Adrenal gland (tissue), 9 donors: ENCODE measurements at regions not wholly inside any gene's neighbourhood (a gene's known extent, or its start where the extent isn't known, plus 50 kb on each side); places are given as distances from the start of the nearest gene placed in this dataset.

Experiments used
- DNase-seq, 7 donors: peaks; one replicate each; pipeline ENCODE4 v3.0.0-alpha.2; 2019 to 2020
- H3K27ac ChIP-seq, 5 donors: fragments of 200-600 bp; sonication (generic) in 4 of 5; 1 replicate in 3 of 5; 2 replicates in 2 of 5; pipeline versions ENCODE4 v1.5.1 to v1.8.0; 2016 to 2020; ENCODE audit warnings: mild to moderate bottlenecking in 1 of 5
- H3K27me3 ChIP-seq: fragments of 200-600 bp; 2 replicates; pipeline ENCODE4 v1.8.0; 2021
- H3K36me3 ChIP-seq, 2 donors: fragments of 200-600 bp; replicated peaks in 1 of 2; 1 replicate in 1 of 2; 2 replicates in 1 of 2; pipeline versions ENCODE4 v1.5.1 to v1.8.0; 2018 to 2022
- H3K4me1 ChIP-seq, 2 donors: fragments of 200-600 bp; replicated peaks in 1 of 2; 1 replicate in 1 of 2; 2 replicates in 1 of 2; pipeline versions ENCODE4 v1.5.1 to v1.8.0; 2018 to 2021
- H3K4me3 ChIP-seq, 4 donors: fragments of 200-600 bp; sonication (generic) in 3 of 4; one replicate each; pipeline ENCODE4 v1.5.1; 2016 to 2018
- H3K9me3 ChIP-seq, 3 donors: fragments of 200-600 bp; sonication (generic) in 1 of 3; replicated peaks in 1 of 3; 1 replicate in 2 of 3; 2 replicates in 1 of 3; pipeline versions ENCODE4 v1.5.1 to v1.8.0; 2016 to 2021
- POLR2A ChIP-seq, 2 donors: fragments of 450-650 bp; IDR thresholded peaks; one replicate each; pipeline ENCODE4 v1.6.1; 2017; ENCODE audit warnings: antibody characterized with exemption in 2 of 2, mild to moderate bottlenecking in 2 of 2, moderate library complexity in 1 of 2
- WGBS, 4 donors: extraction: QIAGEN DNeasy Blood & Tissue Kit in 2 of 4; methylation state at CpG; one replicate each; pipeline versions ENCODE4 v1.1.5 to v1.1.7; 2013 to 2017; 5-methylcytosine and 5-hydroxymethylcytosine counted together
- intact Hi-C, 2 donors: fragments of 100-400 bp; cut with DNase I; formaldehyde crosslinking; loops; one replicate each; pipeline versions ENCODE4 v1.14.1 to v1.15.0; 2022 to 2023
- TF ChIP-seq, protein P1 (sequence below), 6 experiments: fragments of 450-650 bp in 4 of 6; fragments of 200-600 bp in 2 of 6; sonication (generic) in 1 of 6; IDR thresholded peaks; 1 replicate in 5 of 6; 2 replicates in 1 of 6; pipeline versions ENCODE4 v1.5.1 to v1.8.0; 2016 to 2021; ENCODE audit warnings: antibody characterized with exemption in 6 of 6, mild to moderate bottlenecking in 2 of 6, moderate library complexity in 1 of 6
- donor health status: healthy with polysubstance abuse.
- donor health status: Bipolar disorder and iron deficiency.
- donor health status: DM: yes; HTN: yes; CAD: no.
- donor health status: DM: no; HTN: no; CAD: no.
- donor health status: DM: no; HTN: no; CAD: no.

DNA sequence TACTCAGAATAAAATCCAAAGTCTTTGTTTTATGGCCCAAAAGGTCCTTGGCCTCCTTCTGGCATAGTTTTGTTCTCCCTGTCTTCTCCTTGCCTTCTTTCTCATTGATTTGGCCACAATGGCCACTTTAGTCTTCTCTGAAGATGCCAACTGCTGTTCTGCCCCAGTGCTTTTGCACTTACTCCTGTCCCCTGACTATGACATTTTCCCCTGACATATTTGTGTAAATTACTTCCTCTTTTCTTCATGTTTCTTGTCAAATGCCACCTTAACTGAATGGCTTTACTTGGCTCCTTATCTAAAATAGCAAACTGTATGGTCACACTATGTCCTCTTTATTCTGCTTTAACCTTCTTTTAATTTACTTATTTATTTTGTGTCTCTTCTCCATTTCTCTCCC is 484.7 kb upstream of the ARRDC3 start:
- intact Hi-C loops, result no loop called here
- H3K4me3 ChIP-seq, result no peak overlapping the region
- H3K4me1 ChIP-seq, result no peaks in the 10 kb centered on the region
- TF ChIP-seq, protein P1, sequence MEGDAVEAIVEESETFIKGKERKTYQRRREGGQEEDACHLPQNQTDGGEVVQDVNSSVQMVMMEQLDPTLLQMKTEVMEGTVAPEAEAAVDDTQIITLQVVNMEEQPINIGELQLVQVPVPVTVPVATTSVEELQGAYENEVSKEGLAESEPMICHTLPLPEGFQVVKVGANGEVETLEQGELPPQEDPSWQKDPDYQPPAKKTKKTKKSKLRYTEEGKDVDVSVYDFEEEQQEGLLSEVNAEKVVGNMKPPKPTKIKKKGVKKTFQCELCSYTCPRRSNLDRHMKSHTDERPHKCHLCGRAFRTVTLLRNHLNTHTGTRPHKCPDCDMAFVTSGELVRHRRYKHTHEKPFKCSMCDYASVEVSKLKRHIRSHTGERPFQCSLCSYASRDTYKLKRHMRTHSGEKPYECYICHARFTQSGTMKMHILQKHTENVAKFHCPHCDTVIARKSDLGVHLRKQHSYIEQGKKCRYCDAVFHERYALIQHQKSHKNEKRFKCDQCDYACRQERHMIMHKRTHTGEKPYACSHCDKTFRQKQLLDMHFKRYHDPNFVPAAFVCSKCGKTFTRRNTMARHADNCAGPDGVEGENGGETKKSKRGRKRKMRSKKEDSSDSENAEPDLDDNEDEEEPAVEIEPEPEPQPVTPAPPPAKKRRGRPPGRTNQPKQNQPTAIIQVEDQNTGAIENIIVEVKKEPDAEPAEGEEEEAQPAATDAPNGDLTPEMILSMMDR (IDR thresholded peaks at IDR 0.05), result no peak
- TF ChIP-seq POLR2A (IDR thresholded peaks at IDR 0.05), result no peak
- DNase-seq, result no peak
- H3K36me3 ChIP-seq, result no peaks in the 10 kb centered on the region
- H3K9me3 ChIP-seq, result no peaks in the 10 kb centered on the region
- H3K27me3 ChIP-seq, result no peaks in the 10 kb centered on the region
- H3K27ac ChIP-seq, result no peak overlapping the region

DNA sequence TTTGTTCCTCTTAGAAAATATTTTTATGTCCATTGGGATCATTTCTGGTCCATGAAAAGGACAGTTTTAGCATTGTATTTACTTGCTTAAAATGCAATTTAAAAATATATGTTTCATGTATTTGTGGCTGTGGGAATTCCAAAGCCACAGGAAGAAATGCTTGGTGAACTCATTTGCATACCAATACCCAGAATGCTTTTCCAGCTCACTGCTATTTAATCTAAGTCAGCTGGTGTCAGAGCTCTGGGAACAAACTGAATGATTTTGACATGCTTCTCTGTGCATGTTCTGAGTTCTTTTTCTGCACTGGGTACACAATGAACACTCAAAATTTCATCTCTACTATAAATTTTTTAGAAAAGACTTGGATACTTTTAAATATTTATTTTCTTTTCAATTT is 482.8 kb upstream of the ARRDC3 start:
- H3K36me3 ChIP-seq, result no peaks in the 10 kb centered on the region
- H3K27me3 ChIP-seq, result no peaks in the 10 kb centered on the region
- H3K27ac ChIP-seq, result no peak overlapping the region
- H3K4me3 ChIP-seq, result no peak overlapping the region
- intact Hi-C loops, result no loop called here
- no peaks in the 10 kb centered on the region for H3K9me3 ChIP-seq
- H3K4me1 ChIP-seq, result no peaks in the 10 kb centered on the region
- no peak for TF ChIP-seq POLR2A (IDR thresholded peaks at IDR 0.05)
- TF ChIP-seq, protein P1 (IDR thresholded peaks at IDR 0.05), result no peak
- no peak for DNase-seq

DNA sequence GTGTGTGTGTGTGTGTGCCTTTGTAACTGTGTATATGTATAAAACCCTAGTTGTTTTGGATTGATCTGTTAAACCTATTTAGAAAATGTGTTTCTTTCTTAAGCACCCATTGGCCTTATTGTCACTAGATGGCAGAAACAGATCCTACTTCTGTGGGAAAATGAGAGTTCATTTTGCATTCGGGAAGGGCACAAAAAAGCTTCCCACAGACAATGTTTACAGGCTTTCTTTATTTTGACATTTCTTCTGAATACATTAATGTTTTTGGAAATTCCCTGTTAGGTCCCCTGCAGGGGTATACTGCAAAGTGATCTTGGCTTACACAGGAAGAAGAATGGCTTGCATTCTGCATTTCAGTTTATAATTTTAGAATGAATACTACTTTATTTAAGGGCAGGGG is 481.8 kb upstream of the ARRDC3 start:
- WGBS, 4 donors, result 11 to 21% (median 17%) methylated on average over 1 of the region's 1 CpG
- DNase-seq, result no peak

DNA sequence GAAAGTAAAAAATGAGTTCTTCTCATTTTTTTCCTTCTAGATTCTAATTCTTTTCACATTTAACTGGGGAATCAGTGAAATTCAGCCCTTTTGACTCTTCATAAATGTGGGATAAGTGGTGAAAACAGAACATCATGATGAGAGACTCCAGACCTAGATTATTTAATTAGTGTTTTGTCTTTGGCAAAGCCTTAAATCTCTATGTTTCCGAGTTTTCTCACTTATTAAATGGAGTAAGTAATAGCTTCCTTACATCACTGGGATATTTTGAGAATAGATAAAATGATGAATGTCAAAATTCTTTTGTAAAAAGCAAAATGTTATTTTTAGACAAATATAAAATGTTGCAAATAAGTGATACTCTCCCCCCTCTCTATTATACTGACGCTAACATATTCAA is 468.6 kb upstream of the ARRDC3 start:
- TF ChIP-seq, protein P1 (IDR thresholded peaks at IDR 0.05), result no peak
- TF ChIP-seq POLR2A (IDR thresholded peaks at IDR 0.05), result no peak
- Histone ChIP-seq H3K4me3 (no peak overlapping the region), H3K4me1 (no peaks in the 10 kb centered on the region), H3K9me3 (no peaks in the 10 kb centered on the region), H3K36me3 (no peaks in the 10 kb centered on the region), H3K27ac (no peak overlapping the region), H3K27me3 (no peaks in the 10 kb centered on the region)
- intact Hi-C loops, result no loop called here
- DNase-seq, result no peak
- 61 to 65% (median 62%) methylated on average over 2 of the region's 2 CpGs for WGBS, 4 donors

More for the DNA sequence above, 481.8 kb upstream of the ARRDC3 start:
- intact Hi-C loops, result no loop called here
- TF ChIP-seq, protein P1 (IDR thresholded peaks at IDR 0.05), result no peak
- TF ChIP-seq POLR2A (IDR thresholded peaks at IDR 0.05), result no peak
- no peak overlapping the region for H3K4me3 ChIP-seq
- no peak overlapping the region for H3K27ac ChIP-seq
- no peaks in the 10 kb centered on the region for H3K9me3 ChIP-seq
- H3K4me1 ChIP-seq, result no peaks in the 10 kb centered on the region
- no peaks in the 10 kb centered on the region for H3K36me3 ChIP-seq
- no peaks in the 10 kb centered on the region for H3K27me3 ChIP-seq
